HFF-Myc (cell line): ENCODE measurements at regions not wholly inside any gene's neighbourhood (a gene's known extent, or its start where the extent isn't known, plus 50 kb on each side); places are given as distances from the start of the nearest gene placed in this dataset.

Experiments used
- DNase-seq: peaks from one replicate; pipeline ENCODE4 v3.0.0-alpha.2; 2011; ENCODE audit warnings: low read depth; ENCODE audit errors: extremely low read depth
- H3K4me3 ChIP-seq: replicated peaks from 2 replicates; pipeline ENCODE4 v1.5.1; 2011; ENCODE audit warnings: low read depth, mild to moderate bottlenecking, control low read depth, low read length
- CTCF ChIP-seq: IDR thresholded peaks from 2 replicates; pipeline ENCODE4 v1.5.1; 2012; ENCODE audit warnings: mild to moderate bottlenecking, low read depth, low read length, control low read depth; ENCODE audit errors: missing control alignments

- no peak for TF ChIP-seq CTCF
- no peak overlapping the region for H3K4me3 ChIP-seq
- DNase-seq: no peak
These were observed 314.3 kb downstream of the C16orf95 start for GRCh38 chr16:87002717-87003413.

- no peak overlapping the region for H3K4me3 ChIP-seq
- no peak for DNase-seq
- no peak for TF ChIP-seq CTCF
These were observed 313.8 kb downstream of the C16orf95 start for GRCh38 chr16:87003414-87003755.

GRCh38 chr16:87006021-87006420, 311.2 kb downstream of the C16orf95 start:
- no peak for TF ChIP-seq CTCF
- no peak overlapping the region for H3K4me3 ChIP-seq
- no peak for DNase-seq

GRCh38 chr16:87006789-87007745, 310.1 kb downstream of the C16orf95 start:
- no peak for TF ChIP-seq CTCF

GRCh38 chr16:87007907-87008306, 309.3 kb downstream of the C16orf95 start:
- TF ChIP-seq CTCF: no peak
- no peak overlapping the region for H3K4me3 ChIP-seq
- DNase-seq: no peak

More at GRCh38 chr16:87006789-87007745, 310.1 kb downstream of the C16orf95 start:
- H3K4me3 ChIP-seq: no peak overlapping the region
- DNase-seq: no peak

GRCh38 chr16:87008664-87009063, 308.5 kb downstream of the C16orf95 start:
- TF ChIP-seq CTCF: no peak
- H3K4me3 ChIP-seq: no peak overlapping the region
- no peak for DNase-seq
